Fibroblast of the aortic adventitia (primary cell): ENCODE measurements at regions not wholly inside any gene's neighbourhood (a gene's known extent, or its start where the extent isn't known, plus 50 kb on each side); places are given as distances from the start of the nearest gene placed in this dataset.

Source experiments
- DNase-seq: peaks from one replicate; pipeline ENCODE4 v3.0.0-alpha.2; 2010; ENCODE audit warnings: low read depth
- H3K4me3 ChIP-seq: 2 replicates; pipeline ENCODE4 v1.5.1; 2011; ENCODE audit warnings: low read depth, mild to moderate bottlenecking, control low read depth, low read length, moderate library complexity
- TF ChIP-seq, protein P1 (sequence below): IDR thresholded peaks from 2 replicates; pipeline ENCODE4 v1.5.1; 2011; ENCODE audit warnings: mild to moderate bottlenecking, low read length, control low read depth, inconsistent platforms; ENCODE audit not compliant: insufficient read depth

GRCh38 chr2:163838890-163839289, 103.1 kb upstream of the FIGN start:
- TF ChIP-seq, protein P1, sequence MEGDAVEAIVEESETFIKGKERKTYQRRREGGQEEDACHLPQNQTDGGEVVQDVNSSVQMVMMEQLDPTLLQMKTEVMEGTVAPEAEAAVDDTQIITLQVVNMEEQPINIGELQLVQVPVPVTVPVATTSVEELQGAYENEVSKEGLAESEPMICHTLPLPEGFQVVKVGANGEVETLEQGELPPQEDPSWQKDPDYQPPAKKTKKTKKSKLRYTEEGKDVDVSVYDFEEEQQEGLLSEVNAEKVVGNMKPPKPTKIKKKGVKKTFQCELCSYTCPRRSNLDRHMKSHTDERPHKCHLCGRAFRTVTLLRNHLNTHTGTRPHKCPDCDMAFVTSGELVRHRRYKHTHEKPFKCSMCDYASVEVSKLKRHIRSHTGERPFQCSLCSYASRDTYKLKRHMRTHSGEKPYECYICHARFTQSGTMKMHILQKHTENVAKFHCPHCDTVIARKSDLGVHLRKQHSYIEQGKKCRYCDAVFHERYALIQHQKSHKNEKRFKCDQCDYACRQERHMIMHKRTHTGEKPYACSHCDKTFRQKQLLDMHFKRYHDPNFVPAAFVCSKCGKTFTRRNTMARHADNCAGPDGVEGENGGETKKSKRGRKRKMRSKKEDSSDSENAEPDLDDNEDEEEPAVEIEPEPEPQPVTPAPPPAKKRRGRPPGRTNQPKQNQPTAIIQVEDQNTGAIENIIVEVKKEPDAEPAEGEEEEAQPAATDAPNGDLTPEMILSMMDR: no peak
- no peak overlapping the region for H3K4me3 ChIP-seq
- DNase-seq: no peak

- DNase-seq: no peak
- H3K4me3 ChIP-seq: no peak overlapping the region
- TF ChIP-seq, protein P1: no peak
These were observed 100.4 kb upstream of the FIGN start for GRCh38 chr2:163836167-163836566.

DNA sequence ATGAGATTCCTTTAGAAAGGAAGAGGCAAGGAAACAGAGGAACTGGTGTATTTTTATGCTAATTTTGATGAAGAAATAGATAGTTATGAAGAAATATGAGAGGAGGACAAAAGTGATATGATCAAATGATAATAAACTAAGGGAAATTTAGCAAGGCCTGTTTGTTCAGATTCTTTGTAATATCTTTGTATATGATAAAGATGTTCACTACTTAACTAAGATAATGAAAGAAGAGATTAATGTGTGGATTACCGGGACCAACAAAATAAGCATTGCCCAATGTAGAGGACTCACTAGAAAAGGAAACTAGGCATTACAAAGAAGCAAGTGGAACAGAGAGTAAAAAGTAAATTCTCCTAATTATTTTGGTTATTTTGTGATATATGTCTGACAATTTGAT, 99.0 kb upstream of the FIGN start:
- DNase-seq: no peak
- TF ChIP-seq, protein P1: no peak
- no peak overlapping the region for H3K4me3 ChIP-seq

DNA sequence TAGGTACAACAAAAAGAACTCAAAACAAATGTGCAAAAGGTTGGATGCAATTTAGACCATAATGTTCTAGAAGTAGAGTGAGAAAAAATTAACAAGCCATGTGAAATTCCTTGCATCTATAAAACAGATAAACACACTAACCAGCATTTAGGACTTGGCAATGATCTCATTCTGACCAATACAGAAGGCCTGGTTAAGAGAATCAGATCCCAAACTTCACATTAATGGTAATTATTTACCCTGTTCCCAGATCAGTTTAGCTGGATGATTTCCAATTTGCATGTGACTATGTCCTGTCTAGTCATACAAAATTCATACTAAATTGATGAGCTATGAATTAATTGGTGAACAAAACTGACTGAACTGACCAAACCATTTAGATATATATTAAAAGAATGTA, 98.4 kb upstream of the FIGN start:
- no peak for DNase-seq

GRCh38 chr2:163828771-163829170, 93.0 kb upstream of the FIGN start:
- no peak for DNase-seq
- no peak overlapping the region for H3K4me3 ChIP-seq
- TF ChIP-seq, protein P1: no peak

More for the DNA sequence above, 98.4 kb upstream of the FIGN start:
- no peak overlapping the region for H3K4me3 ChIP-seq
- TF ChIP-seq, protein P1: no peak

DNA sequence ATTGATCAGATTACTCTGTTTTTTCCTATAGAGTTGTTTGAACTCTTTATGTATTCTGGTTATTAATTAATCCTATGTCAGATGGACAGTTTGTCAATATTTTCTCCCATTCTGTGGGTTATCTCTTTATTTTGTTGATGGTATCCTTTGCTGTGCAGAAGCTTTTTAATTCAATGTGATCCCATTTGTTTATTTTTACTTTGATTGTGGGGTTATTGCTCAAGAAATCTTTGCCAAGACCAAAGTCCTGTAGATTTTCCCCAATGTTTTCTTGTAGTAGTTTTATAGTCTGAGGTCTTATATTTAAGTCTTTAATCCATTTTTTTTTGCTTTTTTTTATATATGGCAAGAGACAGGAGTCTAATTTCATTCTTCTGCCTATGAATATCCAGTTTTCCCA, 86.2 kb upstream of the FIGN start:
- DNase-seq: no peak
- TF ChIP-seq, protein P1: no peak
- no peak overlapping the region for H3K4me3 ChIP-seq

GRCh38 chr2:163812926-163813520, 77.2 kb upstream of the FIGN start:
- H3K4me3 ChIP-seq: no peak overlapping the region
- TF ChIP-seq, protein P1: no peak
- no peak for DNase-seq
